H1 (cell line): ENCODE measurements at regions not wholly inside any gene's neighbourhood (a gene's known extent, or its start where the extent isn't known, plus 50 kb on each side); places are given as distances from the start of the nearest gene placed in this dataset.

Source experiments
- CTCF ChIA-PET: fragments of 300-600 bp; sonication (Branson Sonifier 250); formaldehyde crosslinking; loops from one replicate; lab custom pipeline; 2021; ENCODE audit not compliant: partially characterized antibody; lab: Charles Lee
- POLR2A ChIA-PET: fragments of 300-600 bp; sonication (Branson Sonifier 250); formaldehyde crosslinking; loops from one replicate; lab custom pipeline; 2021; ENCODE audit warnings: inconsistent platforms; ENCODE audit not compliant: partially characterized antibody; lab: Charles Lee
- DNase-seq, 2 experiments: peaks; one replicate each; pipeline versions ENCODE4 v3.0.0 to v3.0.0-alpha.2; 2010 to 2022; ENCODE audit warnings: low spot score in 2 of 2, low read depth in 1 of 2, mixed read lengths in 1 of 2
- FAIRE-seq: peaks from 2 replicates; lab custom pipeline; 2011; peaks lifted over from hg19 to GRCh38; lab: Jason Lieb, UNC
- H2AFZ ChIP-seq: 2 replicates; pipeline ENCODE4 v1.8.1; 2012; ENCODE audit warnings: low read length, inconsistent platforms
- H2AK5ac ChIP-seq: 2 replicates; pipeline ENCODE4 v1.6.1; 2013; ENCODE audit warnings: low read depth, low read length
- H2BK120ac ChIP-seq: replicated peaks from 2 replicates; pipeline ENCODE3; 2013; ENCODE audit warnings: low read depth, low read length, inconsistent platforms
- H2BK12ac ChIP-seq: 2 replicates; pipeline ENCODE4 v1.6.1; 2013; ENCODE audit warnings: low read depth, low read length
- H2BK15ac ChIP-seq: 2 replicates; pipeline ENCODE4 v1.6.1; 2013; ENCODE audit warnings: low read length
- H2BK20ac ChIP-seq: 2 replicates; pipeline ENCODE4 v1.6.1; 2013; ENCODE audit warnings: low read length
- H2BK5ac ChIP-seq: 2 replicates; pipeline ENCODE4 v1.6.1; 2013; ENCODE audit warnings: low read depth, low read length
- H3K14ac ChIP-seq: 2 replicates; pipeline ENCODE4 v1.6.1; 2013; ENCODE audit warnings: inconsistent platforms; ENCODE audit not compliant: insufficient read length
- H3K18ac ChIP-seq: 2 replicates; pipeline ENCODE4 v1.6.1; 2013; ENCODE audit warnings: low read length; ENCODE audit errors: extremely low read depth
- H3K23ac ChIP-seq: 2 replicates; pipeline ENCODE4 v1.6.1; 2013; ENCODE audit warnings: inconsistent platforms; ENCODE audit not compliant: insufficient read length
- H3K23me2 ChIP-seq: 2 replicates; pipeline ENCODE4 v1.6.1; 2013; ENCODE audit warnings: low read depth, low read length
- H3K27ac ChIP-seq: 2 replicates; pipeline ENCODE4 v1.6.1; 2011; ENCODE audit warnings: low read depth, low read length, inconsistent platforms
- H3K27me3 ChIP-seq, 4 experiments: replicated peaks in 1 of 4; 1 replicate in 1 of 4; 2 replicates in 3 of 4; pipeline versions ENCODE4 v1.6.1 to v1.8.1; 2011 to 2013; ENCODE audit warnings: low read length in 3 of 4, mild to moderate bottlenecking in 3 of 4, inconsistent platforms in 2 of 4, mixed read lengths in 2 of 4, moderate library complexity in 1 of 4; ENCODE audit not compliant: control insufficient read depth in 3 of 4, insufficient read depth in 3 of 4; ENCODE audit errors: extremely low read depth in 1 of 4
- H3K36me3 ChIP-seq, 4 experiments: 2 replicates each; pipeline versions ENCODE4 v1.6.1 to v1.8.1; 2011 to 2013; ENCODE audit warnings: mild to moderate bottlenecking in 4 of 4, low read length in 3 of 4, moderate library complexity in 2 of 4, control low read depth in 1 of 4, inconsistent platforms in 1 of 4; ENCODE audit not compliant: insufficient read depth in 4 of 4, control insufficient read depth in 2 of 4
- H3K4ac ChIP-seq: replicated peaks from 2 replicates; pipeline ENCODE3; 2013; ENCODE audit warnings: low read length, low read depth, mixed read lengths, inconsistent platforms; ENCODE audit not compliant: insufficient read length
- H3K4me1 ChIP-seq, 4 experiments: replicated peaks in 1 of 4; 1 replicate in 1 of 4; 2 replicates in 3 of 4; pipeline versions ENCODE4 v1.6.1 to v1.8.1; 2011 to 2013; ENCODE audit warnings: low read length in 3 of 4, inconsistent platforms in 2 of 4, mixed read lengths in 1 of 4; ENCODE audit not compliant: insufficient read depth in 4 of 4, control insufficient read depth in 3 of 4
- H3K4me2 ChIP-seq, 2 experiments: 2 replicates each; pipeline versions ENCODE4 v1.6.1 to v1.8.1; 2011 to 2013; ENCODE audit warnings: low read depth in 2 of 2, low read length in 2 of 2, control low read depth in 1 of 2, inconsistent platforms in 1 of 2, mild to moderate bottlenecking in 1 of 2; ENCODE audit not compliant: insufficient read depth in 1 of 2
- H3K4me3 ChIP-seq, 4 experiments: fragments of 200-600, 300-600 bp in 1 of 4; sonication (generic), shearing (Covaris generic), sonication (Bioruptor Twin) in 1 of 4; 2 replicates each; pipeline versions ENCODE4 v1.5.1 to v1.8.1; 2011 to 2016; ENCODE audit warnings: low read length in 4 of 4, low read depth in 3 of 4, control low read depth in 2 of 4, inconsistent platforms in 2 of 4, mild to moderate bottlenecking in 2 of 4, mixed read lengths in 1 of 4, moderate library complexity in 1 of 4; ENCODE audit not compliant: insufficient read depth in 2 of 4; ENCODE audit errors: extremely low read depth in 1 of 4
- H3K56ac ChIP-seq: replicated peaks from 2 replicates; pipeline ENCODE3; 2013; ENCODE audit warnings: low read depth, mild to moderate bottlenecking, mixed read lengths, low read length, inconsistent platforms; ENCODE audit not compliant: insufficient read length
- H3K79me1 ChIP-seq: 2 replicates; pipeline ENCODE4 v1.6.1; 2013; ENCODE audit warnings: low read depth, low read length, control low read depth
- H3K79me2 ChIP-seq, 2 experiments: 2 replicates each; pipeline versions ENCODE4 v1.6.1 to v1.8.1; 2012 to 2013; ENCODE audit warnings: low read length in 2 of 2, mild to moderate bottlenecking in 2 of 2, inconsistent platforms in 1 of 2; ENCODE audit not compliant: insufficient read depth in 2 of 2, control insufficient read depth in 1 of 2
- H3K9ac ChIP-seq, 4 experiments: replicated peaks in 1 of 4; 1 replicate in 1 of 4; 2 replicates in 3 of 4; pipeline versions ENCODE4 v1.6.1 to v1.8.1; 2011 to 2013; ENCODE audit warnings: low read depth in 3 of 4, low read length in 3 of 4, control low read depth in 2 of 4, mild to moderate bottlenecking in 2 of 4, moderate library complexity in 2 of 4, inconsistent platforms in 1 of 4; ENCODE audit errors: extremely low read depth in 1 of 4
- H3K9me3 ChIP-seq, 2 experiments: 2 replicates each; pipeline versions ENCODE4 v1.6.1 to v1.8.1; 2012 to 2013; ENCODE audit warnings: mild to moderate bottlenecking in 2 of 2, moderate library complexity in 2 of 2, control low read depth in 1 of 2, inconsistent platforms in 1 of 2, low read depth in 1 of 2, low read length in 1 of 2, mixed read lengths in 1 of 2; ENCODE audit not compliant: insufficient read depth in 2 of 2
- H4K20me1 ChIP-seq, 2 experiments: replicated peaks in 1 of 2; 2 replicates each; pipeline versions ENCODE3 to v1.8.1; 2011 to 2013; ENCODE audit warnings: inconsistent platforms in 2 of 2, low read length in 2 of 2, mild to moderate bottlenecking in 1 of 2; ENCODE audit not compliant: insufficient read depth in 2 of 2, control insufficient read depth in 1 of 2
- H4K5ac ChIP-seq: 2 replicates; pipeline ENCODE4 v1.6.1; 2013; ENCODE audit warnings: low read length, low read depth, mixed read lengths, inconsistent platforms; ENCODE audit not compliant: insufficient read length
- H4K8ac ChIP-seq: 2 replicates; pipeline ENCODE4 v1.8.0; 2013; ENCODE audit warnings: mild to moderate bottlenecking, moderate library complexity, low read length, inconsistent platforms; ENCODE audit not compliant: insufficient read depth; ENCODE audit errors: extremely low read depth
- H4K91ac ChIP-seq: replicated peaks from 2 replicates; pipeline ENCODE3; 2013; ENCODE audit warnings: low read length, mixed read lengths, inconsistent platforms; ENCODE audit not compliant: insufficient read length
- BACH1 ChIP-seq: IDR thresholded peaks from 2 replicates; pipeline ENCODE4 v1.6.1; 2012; ENCODE audit warnings: low read length, improper control_type of control experiment
- BCL11A ChIP-seq, 2 experiments: IDR thresholded peaks; one replicate each; pipeline ENCODE4 v1.6.1; 2011; ENCODE audit warnings: low read depth in 2 of 2, low read length in 2 of 2, mild to moderate bottlenecking in 2 of 2
- CHD1 ChIP-seq: IDR thresholded peaks from 2 replicates; pipeline ENCODE4 v1.6.1; 2012; ENCODE audit warnings: low read depth, low read length, improper control_type of control experiment
- CTCF ChIP-seq, 3 experiments: IDR thresholded peaks; 1 replicate in 2 of 3; 2 replicates in 1 of 3; pipeline versions ENCODE4 v1.5.1 to v1.6.1; 2011; ENCODE audit warnings: low read length in 3 of 3, mild to moderate bottlenecking in 3 of 3, inconsistent platforms in 2 of 3, low read depth in 1 of 3, moderate library complexity in 1 of 3; ENCODE audit not compliant: insufficient read depth in 1 of 3; ENCODE audit errors: control extremely low read depth in 1 of 3
- EP300 ChIP-seq, 2 experiments: IDR thresholded peaks; 1 replicate in 1 of 2; 2 replicates in 1 of 2; pipeline ENCODE4 v1.6.1; 2011 to 2012; ENCODE audit warnings: low read depth in 2 of 2, low read length in 2 of 2, mild to moderate bottlenecking in 2 of 2, borderline replicate concordance in 1 of 2, inconsistent platforms in 1 of 2, moderate library complexity in 1 of 2
- JUND ChIP-seq: IDR thresholded peaks from 2 replicates; pipeline ENCODE4 v1.6.1; 2011; ENCODE audit warnings: mild to moderate bottlenecking, improper control_type of control experiment, low read length
- MAX ChIP-seq: IDR thresholded peaks from 2 replicates; pipeline ENCODE4 v1.6.1; 2012; ENCODE audit warnings: inconsistent platforms
- PHF8 ChIP-seq: fragments of 200-600 bp; sonication (generic); conservative IDR thresholded peaks from 2 replicates; pipeline ENCODE4 v1.7.1; 2012; ENCODE audit warnings: low read depth, mild to moderate bottlenecking, inconsistent platforms, low read length, moderate library complexity
- SAP30 ChIP-seq: fragments of 300-600 bp; sonication (generic); IDR thresholded peaks from 2 replicates; pipeline ENCODE4 v1.7.1; 2012; ENCODE audit warnings: low read length, moderate library complexity, mild to moderate bottlenecking, inconsistent platforms; ENCODE audit not compliant: insufficient read depth, insufficient replicate concordance
- SIX5 ChIP-seq: IDR thresholded peaks from 2 replicates; pipeline ENCODE4 v1.6.1; 2011; ENCODE audit warnings: mild to moderate bottlenecking, low read depth, low read length
- SP2 ChIP-seq: IDR thresholded peaks from 2 replicates; pipeline ENCODE4 v1.6.1; 2012; ENCODE audit warnings: mild to moderate bottlenecking, low read length, inconsistent platforms
- SP4 ChIP-seq: IDR thresholded peaks from 2 replicates; pipeline ENCODE4 v1.6.1; 2012; ENCODE audit warnings: low read length, inconsistent platforms
- ZNF274 ChIP-seq: IDR thresholded peaks from 2 replicates; pipeline ENCODE4 v1.7.0; 2012; ENCODE audit warnings: low read length, borderline replicate concordance; ENCODE audit errors: extremely low read depth
- WGBS, 2 experiments: shearing (Covaris generic) in 1 of 2; methylation state at CpG; one replicate each; pipeline versions ENCODE4 v1.1.6 to v1.1.7; 2013 to 2015; ENCODE audit warnings: low lambda C conversion rate in 2 of 2, mixed read lengths in 2 of 2, inconsistent platforms in 1 of 2, low coverage in 1 of 2, missing lambda C conversion rate in 1 of 2; ENCODE audit not compliant: insufficient replicate concordance in 2 of 2, insufficient coverage in 1 of 2, insufficient read length in 1 of 2; ENCODE audit errors: extremely low coverage in 1 of 2, missing lambda C conversion rate in 1 of 2; 5-methylcytosine and 5-hydroxymethylcytosine counted together

- no peak overlapping the region for H3K4me3 ChIP-seq
- H2AFZ ChIP-seq = no peak overlapping the region
- H3K4ac ChIP-seq = no peak overlapping the region
- no peak overlapping the region for H3K14ac ChIP-seq
- ChIA-PET CTCF (interaction anchor here (1.0 kb wide), 1 partner anchor 14 kb away, joined by 3 read pairs; no protein-coding TSS in a partner anchor), POLR2A (no interaction called here)
- H3K23me2 ChIP-seq = no peaks in the 10 kb centered on the region
- H4K20me1 ChIP-seq = no peaks in the 10 kb centered on the region
- DNase-seq (no peak), FAIRE-seq (no peak)
- H3K9me3 ChIP-seq = no peaks in the 10 kb centered on the region
- no peak overlapping the region for H2BK15ac ChIP-seq
- no peak overlapping the region for H3K18ac ChIP-seq
- H3K23ac ChIP-seq = no peak overlapping the region
- no peaks in the 10 kb centered on the region for H3K27me3 ChIP-seq
- no peak overlapping the region for H2BK20ac ChIP-seq
- H2BK120ac ChIP-seq = no peak overlapping the region
- H3K79me2 ChIP-seq = no peaks in the 10 kb centered on the region
- no peak overlapping the region for H3K56ac ChIP-seq
- H4K8ac ChIP-seq = no peak overlapping the region
- no peak overlapping the region for H2BK12ac ChIP-seq
- no peak overlapping the region for H3K4me2 ChIP-seq
- H4K91ac ChIP-seq = no peak overlapping the region
- H3K27ac ChIP-seq = no peak overlapping the region
- H3K79me1 ChIP-seq = no peaks in the 10 kb centered on the region
- H4K5ac ChIP-seq = no peak overlapping the region
- H2BK5ac ChIP-seq = no peak overlapping the region
- no peak overlapping the region for H2AK5ac ChIP-seq
- 89% methylated on average over 1 of the region's 1 CpG; no CpG with 5 or more reads in 1 of the 2 experiments for WGBS, 2 experiments
- H3K36me3 ChIP-seq = no peaks in the 10 kb centered on the region
- no peak overlapping the region for H3K9ac ChIP-seq
- H3K4me1 ChIP-seq = no peaks in the 10 kb centered on the region
- TF ChIP-seq SP2 (no peak), PHF8 (no peak), SP4 (no peak), BACH1 (no peak), SAP30 (no peak), EP300 (IDR thresholded peaks at IDR 0.05; ENCODE audit: borderline replicate concordance in 1 of 2, low read depth in 2 of 2, low read length in 2 of 2) (no peak), ZNF274 (no peak), BCL11A (IDR thresholded peaks at IDR 0.05; ENCODE audit: low read depth in 2 of 2, low read length in 2 of 2) (no peak), MAX (no peak), CTCF (IDR thresholded peaks at IDR 0.05; ENCODE audit: control extremely low read depth in 1 of 3, insufficient read depth in 1 of 3, low read depth in 1 of 3, low read length in 3 of 3) (no peak), JUND (no peak), CHD1 (no peak), SIX5 (no peak)
These were observed 179.5 kb upstream of the PKN2 start for GRCh38 chr1:88504601-88505000.
